WTC11 (cell line): ENCODE measurements at regions not wholly inside any gene's neighbourhood (a gene's known extent, or its start where the extent isn't known, plus 50 kb on each side); places are given as distances from the start of the nearest gene placed in this dataset.

ENCODE experiments used
- ATF6 ChIP-seq: sonication (generic); formaldehyde crosslinking; IDR thresholded peaks from 2 replicates; pipeline ENCODE4 v1.8.1; 2023; ENCODE audit warnings: mild to moderate bottlenecking, missing genetic modification reagents
- CTCF ChIP-seq: fragments of 200-600 bp; IDR thresholded peaks from 2 replicates; pipeline ENCODE4 v1.8.0; 2022; ENCODE audit warnings: antibody characterized with exemption

- TF ChIP-seq CTCF (no peak), ATF6 (CRISPR knock-in tag) (no peak)
These were observed 63.0 kb upstream of the CPO start for GRCh38 chr2:206876216-206876860.
